A549 (cell line): ENCODE measurements at regions not wholly inside any gene's neighbourhood (a gene's known extent, or its start where the extent isn't known, plus 50 kb on each side); places are given as distances from the start of the nearest gene placed in this dataset.

Experiments used
- ATAC-seq, 2 experiments: fragments of 200-7000 bp in 1 of 2; fragments of >200 bp in 1 of 2; cut with Nextera tagmentation in 1 of 2; cut with Tn5 transposase in 1 of 2; 3 replicates each; pipeline versions ENCODE4 v1.8.0 to v1.9.1; 2018 to 2020; ENCODE audit warnings: mild to moderate bottlenecking in 1 of 2, moderate library complexity in 1 of 2
- CTCF ChIA-PET: fragments of 300-600 bp; sonication (Branson Sonifier 250); formaldehyde crosslinking; extraction: SDS; loops from one replicate; lab custom pipeline; 2021; ENCODE audit warnings: antibody characterized with exemption, inconsistent platforms; lab: Yijun Ruan, JAX
- POLR2A ChIA-PET: fragments of 350-600 bp; formaldehyde crosslinking; extraction: SDS; loops from one replicate; lab custom pipeline; 2021; ENCODE audit warnings: antibody characterized with exemption, inconsistent platforms; lab: Yijun Ruan, JAX
- DNase-seq, 2 experiments: peaks; one replicate each; pipeline versions ENCODE4 v3.0.0 to v3.0.0-alpha.2; 2011 to 2016; ENCODE audit warnings: low read depth in 1 of 2, low spot score in 1 of 2
- FAIRE-seq: peaks from 2 replicates; lab custom pipeline; 2011; peaks lifted over from hg19 to GRCh38; lab: Jason Lieb, UNC
- H3K27ac ChIP-seq, 2 experiments: fragments of >200 bp; sonication (Bioruptor Twin); formaldehyde crosslinking; 3 replicates each; pipeline ENCODE4 v1.5.1; 2016 to 2017
- H3K4me1 ChIP-seq: fragments of >200 bp; sonication (Bioruptor Twin); formaldehyde crosslinking; 3 replicates; pipeline ENCODE4 v1.6.1; 2016
- H3K4me2 ChIP-seq: fragments of >200 bp; sonication (Bioruptor Twin); formaldehyde crosslinking; 3 replicates; pipeline ENCODE4 v1.6.1; 2016
- H3K4me3 ChIP-seq: fragments of >200 bp; sonication (Bioruptor Twin); formaldehyde crosslinking; 3 replicates; pipeline ENCODE4 v1.5.1; 2016
- H3K9me3 ChIP-seq: fragments of >200 bp; sonication (Bioruptor Twin); formaldehyde crosslinking; 3 replicates; pipeline ENCODE4 v1.6.1; 2016
- CBX2 ChIP-seq: fragments of 200-600 bp; sonication (generic); IDR thresholded peaks from 2 replicates; pipeline ENCODE4 v1.6.1; 2016; ENCODE audit warnings: low read depth, mild to moderate bottlenecking, borderline replicate concordance
- CHD2 ChIP-seq: fragments of 150-350 bp; IDR thresholded peaks from 2 replicates; pipeline ENCODE4 v1.6.1; 2014; ENCODE audit warnings: low read length; ENCODE audit not compliant: partially characterized antibody
- EHMT2 ChIP-seq: fragments of 200-600 bp; sonication (generic); IDR thresholded peaks from 2 replicates; pipeline ENCODE4 v1.6.1; 2016; ENCODE audit warnings: antibody characterized with exemption, low read depth, mild to moderate bottlenecking, moderate library complexity
- ELK1 ChIP-seq: fragments of 150-350 bp; IDR thresholded peaks from 2 replicates; pipeline ENCODE4 v1.6.1; 2014; ENCODE audit warnings: low read depth, mild to moderate bottlenecking, low read length
- FOSL2 ChIP-seq, 2 experiments: fragments of 450-650 bp in 1 of 2; fragments of >200 bp in 1 of 2; sonication (Bioruptor Twin) in 1 of 2; formaldehyde crosslinking; IDR thresholded peaks; 2 replicates each; pipeline versions ENCODE4 v1.5.0 to v1.6.1; 2016 to 2020; ENCODE audit warnings: mild to moderate bottlenecking in 1 of 2, moderate library complexity in 1 of 2
- FOXS1 ChIP-seq: fragments of 250-450 bp; sonication (Bioruptor Pico); IDR thresholded peaks from 2 replicates; pipeline ENCODE4 v1.5.0; 2020; ENCODE audit warnings: mild to moderate bottlenecking, moderate library complexity
- GATA3 ChIP-seq: IDR thresholded peaks from 2 replicates; pipeline ENCODE4 v1.6.1; 2012; ENCODE audit warnings: borderline replicate concordance
- HES2 ChIP-seq: fragments of >200 bp; sonication (Bioruptor Twin); formaldehyde crosslinking; IDR thresholded peaks from 2 replicates; pipeline ENCODE4 v1.6.1; 2016
- HMGXB4 ChIP-seq: fragments of 250-450 bp; sonication (Bioruptor Pico); IDR thresholded peaks from 2 replicates; pipeline ENCODE4 v1.5.0; 2021; ENCODE audit warnings: mild to moderate bottlenecking, moderate library complexity, borderline replicate concordance
- HOXA7 ChIP-seq: fragments of 250-450 bp; sonication (Bioruptor Pico); IDR thresholded peaks from 2 replicates; pipeline ENCODE4 v1.5.0; 2020; ENCODE audit warnings: mild to moderate bottlenecking, moderate library complexity
- HOXB13 ChIP-seq: fragments of 250-450 bp; sonication (Bioruptor Pico); IDR thresholded peaks from 2 replicates; pipeline ENCODE4 v1.5.0; 2020; ENCODE audit warnings: low read depth, mild to moderate bottlenecking, moderate library complexity
- HOXB5 ChIP-seq: fragments of 250-450 bp; sonication (Bioruptor Pico); IDR thresholded peaks from 2 replicates; pipeline ENCODE4 v1.5.0; 2020; ENCODE audit warnings: mild to moderate bottlenecking, moderate library complexity
- KDM5A ChIP-seq: fragments of 200-600 bp; sonication (generic); IDR thresholded peaks from 2 replicates; pipeline ENCODE4 v1.6.1; 2016; ENCODE audit warnings: antibody characterized with exemption, mild to moderate bottlenecking
- MAFK ChIP-seq: fragments of 450-650 bp; IDR thresholded peaks from 2 replicates; pipeline ENCODE4 v1.6.1; 2014; ENCODE audit not compliant: partially characterized antibody
- MAX ChIP-seq: IDR thresholded peaks from 2 replicates; pipeline ENCODE4 v1.6.1; 2012
- PHF8 ChIP-seq: fragments of 200-600 bp; sonication (generic); IDR thresholded peaks from 2 replicates; pipeline ENCODE4 v1.6.1; 2016; ENCODE audit warnings: low read depth, mild to moderate bottlenecking, antibody characterized with exemption, moderate library complexity, borderline replicate concordance
- RCOR1 ChIP-seq: fragments of 150-350 bp; IDR thresholded peaks from 2 replicates; pipeline ENCODE4 v1.6.1; 2014; ENCODE audit warnings: antibody characterized with exemption, low read length, low read depth
- SREBF2 ChIP-seq: fragments of 450-650 bp; IDR thresholded peaks from 2 replicates; pipeline ENCODE4 v1.6.1; 2014; ENCODE audit warnings: mild to moderate bottlenecking, moderate library complexity
- TFCP2L1 ChIP-seq: fragments of 250-450 bp; sonication (Bioruptor Pico); IDR thresholded peaks from 2 replicates; pipeline ENCODE4 v1.5.0; 2021; ENCODE audit warnings: mild to moderate bottlenecking
- TP53 ChIP-seq: fragments of 250-450 bp; sonication (Bioruptor Pico); IDR thresholded peaks from 2 replicates; pipeline ENCODE4 v1.5.0; 2021; ENCODE audit warnings: mild to moderate bottlenecking, moderate library complexity
- ZNF302 ChIP-seq: fragments of 250-450 bp; sonication (Bioruptor Pico); IDR thresholded peaks from 2 replicates; pipeline ENCODE4 v1.9.0; 2021; ENCODE audit warnings: inconsistent platforms, mild to moderate bottlenecking, moderate library complexity
- WGBS: methylation state at CpG from one replicate; pipeline ENCODE4 v1.1.6; 2017; ENCODE audit errors: missing lambda C conversion rate; 5-methylcytosine and 5-hydroxymethylcytosine counted together

GRCh38 chr9:104982543-104982942 lies 54.6 kb upstream of the ABCA1 start (continued):
- TF ChIP-seq HMGXB4 (CRISPR knock-in tag): no peak
- no peak for TF ChIP-seq HES2
- TF ChIP-seq MAFK: no peak

GRCh38 chr9:104983491-104983890 lies 55.5 kb upstream of the ABCA1 start:
- ATAC-seq (no peak), FAIRE-seq (no peak), DNase-seq (no peak)
- ChIA-PET CTCF (interaction anchor here (0.8 to 1.0 kb wide), 2 partner anchors 11 to 13 kb away, joined by 3 to 4 read pairs; no protein-coding TSS in a partner anchor), POLR2A (interaction anchor here (2.7 kb wide), 1 partner anchor 15 kb away, joined by 25 read pairs; no protein-coding TSS in a partner anchor)
- no peak overlapping the region for H3K4me3 ChIP-seq
- H3K27ac ChIP-seq: no peak overlapping the region
- H3K9me3 ChIP-seq: no peaks in the 10 kb centered on the region
- no peaks in the 10 kb centered on the region for H3K4me1 ChIP-seq
- no peak for TF ChIP-seq HOXB5
- no peak for TF ChIP-seq HOXA7 (CRISPR knock-in tag)
- no peak for TF ChIP-seq PHF8
- no peak for TF ChIP-seq ZNF302 (CRISPR knock-in tag)
- TF ChIP-seq MAX: no peak
- no peak for TF ChIP-seq FOSL2 (IDR thresholded peaks at IDR 0.05)
- TF ChIP-seq FOSL2 (CRISPR knock-in tag; IDR thresholded peaks at IDR 0.05): no peak
- TF ChIP-seq RCOR1: no peak
- TF ChIP-seq FOXS1 (CRISPR knock-in tag): no peak
- no peak for TF ChIP-seq KDM5A
- TF ChIP-seq ELK1: no peak
- no peak for TF ChIP-seq CHD2
- no peak for TF ChIP-seq EHMT2
- H3K4me2 ChIP-seq: no peak overlapping the region
- 85% methylated on average over 3 of the region's 3 CpGs for WGBS

GRCh38 chr9:104984121-104984520 lies 56.2 kb upstream of the ABCA1 start:
- no peak for DNase-seq
- no peak overlapping the region for H3K4me3 ChIP-seq
- no peak for ATAC-seq
- peaks cover 3% of the 10 kb centered on the region; the same call in 1 of the 3 replicates for H3K4me1 ChIP-seq
- H3K4me2 ChIP-seq: no peak overlapping the region
- ChIA-PET POLR2A (interaction anchor here (2.7 kb wide), 1 partner anchor 16 kb away, joined by 25 read pairs; no protein-coding TSS in a partner anchor), CTCF (interaction anchor here (1.1 kb wide), 1 partner anchor 40 kb away, joined by 3 read pairs; no protein-coding TSS in a partner anchor)
- no peak for TF ChIP-seq SREBF2
- no peak for TF ChIP-seq CHD2
- no peak for TF ChIP-seq GATA3
- no peak for TF ChIP-seq TP53 (CRISPR knock-in tag)
- no peak for TF ChIP-seq TFCP2L1 (CRISPR knock-in tag)
- no peak for TF ChIP-seq PHF8
- no peak for TF ChIP-seq CBX2
- no peak for TF ChIP-seq HOXB13 (CRISPR knock-in tag)
- 75% methylated on average over 5 of the region's 5 CpGs for WGBS
- no peaks in the 10 kb centered on the region for H3K9me3 ChIP-seq
- no peak overlapping the region for H3K27ac ChIP-seq
- no peak for FAIRE-seq
